ENCODE measurements at regions not wholly inside any gene's neighbourhood (a gene's known extent, or its start where the extent isn't known, plus 50 kb on each side); places are given as distances from the start of the nearest gene placed in this dataset.

DNA sequence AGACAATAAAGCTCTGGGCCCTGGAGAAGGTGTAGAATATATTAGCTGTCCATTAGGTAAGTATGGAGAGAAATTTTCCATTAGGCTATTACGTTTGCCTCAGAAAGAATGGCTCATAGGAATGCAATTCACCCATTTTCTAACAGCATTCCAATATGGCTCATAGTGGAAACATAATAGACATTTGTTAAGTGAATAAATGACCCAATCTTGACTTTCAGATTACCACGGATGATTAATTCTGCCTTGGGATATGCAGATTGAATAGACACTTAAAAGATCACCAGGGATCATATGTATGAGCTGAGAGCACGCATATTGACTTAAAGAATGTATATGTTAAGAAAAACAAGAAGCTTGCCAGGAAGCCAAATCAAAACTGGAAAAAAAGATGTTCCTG is 209.1 kb upstream of the CDYL start:
- no peak for TF ChIP-seq CTCF (IDR thresholded peaks at IDR 0.05; ENCODE audit: borderline replicate concordance, insufficient read depth, low read depth, low read length)

GRCh38 chr6:4565301-4566250 is 210.6 kb upstream of the CDYL start:
- no peak for TF ChIP-seq CTCF (IDR thresholded peaks at IDR 0.05; ENCODE audit: borderline replicate concordance, insufficient read depth, low read depth, low read length)
- H3K4me3 ChIP-seq (ENCODE audit: low read depth, low read length) = no peak overlapping the region

More for the DNA sequence above, 209.1 kb upstream of the CDYL start:
- H3K4me3 ChIP-seq (ENCODE audit: low read depth, low read length) = no peak overlapping the region

DNA sequence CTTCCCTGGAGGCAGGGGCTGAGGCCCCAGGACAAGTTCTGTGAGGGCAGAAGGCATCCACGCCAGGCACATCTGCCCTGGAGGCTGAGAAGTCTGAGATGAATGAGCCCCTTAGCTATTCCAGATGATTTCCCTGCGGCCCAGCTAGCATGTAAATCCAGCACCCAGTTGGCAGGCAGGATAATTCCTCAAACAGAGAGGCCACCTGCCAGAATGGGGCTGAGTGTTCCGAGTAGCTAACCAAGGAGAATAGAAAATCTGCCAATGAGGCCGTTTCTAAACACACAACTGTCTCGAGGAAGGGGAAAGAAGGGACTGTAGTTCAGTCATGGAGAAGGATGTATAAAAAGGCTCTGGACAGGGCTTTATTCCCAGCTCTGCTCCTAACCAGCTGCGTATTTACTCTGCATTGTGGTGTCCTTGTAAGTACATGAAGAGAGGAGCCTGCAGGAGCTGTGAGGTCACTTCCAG is 211.4 kb upstream of the CDYL start:
- no peak overlapping the region for H3K4me3 ChIP-seq (ENCODE audit: low read depth, low read length)
- TF ChIP-seq CTCF (IDR thresholded peaks at IDR 0.05; ENCODE audit: borderline replicate concordance, insufficient read depth, low read depth, low read length) = no peak

DNA sequence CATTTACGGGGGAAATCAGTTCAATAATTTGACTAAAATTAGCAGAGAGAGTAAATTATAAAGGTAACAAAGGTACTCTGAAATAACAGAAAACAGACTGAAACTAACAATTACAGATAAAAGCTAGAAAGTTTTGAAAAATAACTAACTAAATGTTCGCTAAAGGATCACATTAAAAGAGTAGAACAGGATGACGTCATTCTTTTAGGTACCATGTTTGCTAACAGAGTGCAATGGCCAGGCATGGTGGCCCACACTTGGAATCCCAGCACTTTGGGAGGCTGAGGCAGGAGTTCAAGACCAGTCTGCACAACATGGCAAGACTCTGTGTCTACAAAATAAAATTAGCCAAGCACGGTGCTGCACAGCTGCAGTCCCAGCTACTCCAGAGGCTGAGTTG is 212.3 kb upstream of the CDYL start:
- TF ChIP-seq CTCF (IDR thresholded peaks at IDR 0.05; ENCODE audit: borderline replicate concordance, insufficient read depth, low read depth, low read length) = no peak
- no peak overlapping the region for H3K4me3 ChIP-seq (ENCODE audit: low read depth, low read length)

GRCh38 chr6:4563156-4563555 is 213.0 kb upstream of the CDYL start:
- TF ChIP-seq CTCF (IDR thresholded peaks at IDR 0.05; ENCODE audit: borderline replicate concordance, insufficient read depth, low read depth, low read length) = no peak
- H3K4me3 ChIP-seq (ENCODE audit: low read depth, low read length) = no peak overlapping the region

GRCh38 chr6:4561773-4562400 is 214.3 kb upstream of the CDYL start:
- H3K4me3 ChIP-seq (ENCODE audit: low read depth, low read length) = no peak overlapping the region
- TF ChIP-seq CTCF (IDR thresholded peaks at IDR 0.05; ENCODE audit: borderline replicate concordance, insufficient read depth, low read depth, low read length) = no peak

Measured in GM12875 (cell line).